ENCODE measurements at regions not wholly inside any gene's neighbourhood (a gene's known extent, or its start where the extent isn't known, plus 50 kb on each side); places are given as distances from the start of the nearest gene placed in this dataset.

DNA sequence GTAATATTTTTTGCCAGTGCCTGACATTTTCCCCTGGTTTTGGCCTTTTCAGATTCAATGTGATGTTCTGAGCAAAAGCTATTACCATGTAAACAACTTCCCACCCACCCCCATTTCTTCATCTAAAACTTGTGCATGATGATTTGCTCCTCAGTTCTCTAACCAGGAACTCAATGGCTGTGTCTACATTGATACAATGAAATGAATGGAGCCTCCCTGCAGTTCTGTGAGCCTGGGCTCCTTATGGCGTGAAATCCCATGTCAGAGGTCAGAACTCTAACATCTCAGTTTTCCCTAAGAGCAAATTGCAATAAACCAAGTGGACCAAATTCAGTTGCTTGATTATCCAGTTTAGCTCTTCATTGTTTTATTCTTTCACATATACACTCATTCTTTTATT lies 534.8 kb upstream of the LCORL start:
- no peak for ATAC-seq

GRCh38 chr4:18540349-18540748 lies 518.8 kb upstream of the LCORL start:
- TF ChIP-seq CTCF (IDR thresholded peaks at IDR 0.05): no peak
- DNase-seq: no peak
- Histone ChIP-seq H3K27ac (no peak overlapping the region), H3K9me3 (no peaks in the 10 kb centered on the region), H3K27me3 (ENCODE audit: low read depth) (no peaks in the 10 kb centered on the region), H3K4me3 (no peak overlapping the region), H3K4me1 (no peaks in the 10 kb centered on the region), H3K36me3 (no peaks in the 10 kb centered on the region)
- no peak for ATAC-seq
- intact Hi-C loops (cut with DNase I): no loop called here

More for the DNA sequence above, 534.8 kb upstream of the LCORL start:
- H3K36me3 ChIP-seq: no peaks in the 10 kb centered on the region
- no peak overlapping the region for H3K4me3 ChIP-seq
- intact Hi-C loops (cut with DNase I): no loop called here
- no peak overlapping the region for H3K27ac ChIP-seq
- no peaks in the 10 kb centered on the region for H3K27me3 ChIP-seq (ENCODE audit: low read depth)
- TF ChIP-seq CTCF (IDR thresholded peaks at IDR 0.05): no peak
- H3K4me1 ChIP-seq: no peaks in the 10 kb centered on the region
- no peaks in the 10 kb centered on the region for H3K9me3 ChIP-seq
- DNase-seq: no peak

DNA sequence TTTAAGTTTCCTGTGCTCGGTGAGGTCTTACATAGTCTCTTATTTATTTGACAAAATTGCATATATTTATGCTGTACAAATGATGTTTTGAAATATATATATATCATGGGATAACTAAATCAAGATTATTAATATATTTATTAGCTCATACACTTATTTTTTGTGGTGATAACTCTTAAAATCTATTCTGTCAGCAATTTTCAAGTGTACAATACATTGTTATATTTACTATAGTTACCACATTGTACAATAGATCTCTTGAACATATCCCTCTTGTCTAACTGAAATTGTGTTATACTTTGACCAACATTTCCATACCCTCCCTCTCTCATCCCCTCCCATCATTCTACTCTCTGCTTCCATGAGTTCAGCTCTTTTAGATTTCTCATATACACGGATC lies 516.6 kb upstream of the LCORL start:
- no peak for ATAC-seq
- H3K4me3 ChIP-seq: no peak overlapping the region
- H3K27ac ChIP-seq: no peak overlapping the region
- H3K27me3 ChIP-seq (ENCODE audit: low read depth): no peaks in the 10 kb centered on the region
- no peaks in the 10 kb centered on the region for H3K9me3 ChIP-seq
- no peak for TF ChIP-seq CTCF (IDR thresholded peaks at IDR 0.05)
- no peak for DNase-seq
- no peaks in the 10 kb centered on the region for H3K36me3 ChIP-seq
- H3K4me1 ChIP-seq: no peaks in the 10 kb centered on the region
- intact Hi-C loops (cut with DNase I): no loop called here

- TF ChIP-seq CTCF (IDR thresholded peaks at IDR 0.05): no peak
- H3K4me1 ChIP-seq: no peaks in the 10 kb centered on the region
- H3K27ac ChIP-seq: no peak overlapping the region
- H3K4me3 ChIP-seq: no peak overlapping the region
- no peaks in the 10 kb centered on the region for H3K36me3 ChIP-seq
- H3K9me3 ChIP-seq: no peaks in the 10 kb centered on the region
- DNase-seq (no peak), ATAC-seq (no peak)
- intact Hi-C loops (cut with DNase I): no loop called here
- no peaks in the 10 kb centered on the region for H3K27me3 ChIP-seq (ENCODE audit: low read depth)
These were observed 514.9 kb upstream of the LCORL start for GRCh38 chr4:18536428-18536827.

GRCh38 chr4:18535948-18536347 lies 514.4 kb upstream of the LCORL start:
- intact Hi-C loops (cut with DNase I): no loop called here
- DNase-seq: no peak
- no peak for ATAC-seq
- no peaks in the 10 kb centered on the region for H3K27me3 ChIP-seq (ENCODE audit: low read depth)
- H3K9me3 ChIP-seq: no peaks in the 10 kb centered on the region
- H3K4me1 ChIP-seq: no peaks in the 10 kb centered on the region
- TF ChIP-seq CTCF (IDR thresholded peaks at IDR 0.05): no peak
- no peak overlapping the region for H3K27ac ChIP-seq
- no peaks in the 10 kb centered on the region for H3K36me3 ChIP-seq
- H3K4me3 ChIP-seq: no peak overlapping the region

- Histone ChIP-seq H3K27ac (no peak overlapping the region), H3K9me3 (no peaks in the 10 kb centered on the region), H3K4me1 (no peaks in the 10 kb centered on the region), H3K4me3 (no peak overlapping the region), H3K27me3 (ENCODE audit: low read depth) (no peaks in the 10 kb centered on the region), H3K36me3 (no peaks in the 10 kb centered on the region)
- no peak for DNase-seq
- TF ChIP-seq CTCF (IDR thresholded peaks at IDR 0.05): no peak
- intact Hi-C loops (cut with DNase I): no loop called here
- no peak for ATAC-seq
These were observed 511.8 kb upstream of the LCORL start for GRCh38 chr4:18533262-18533775.

Data from lower lobe of right lung (tissue), 2 donors.